Keratinocyte (primary cell): ENCODE measurements at regions not wholly inside any gene's neighbourhood (a gene's known extent, or its start where the extent isn't known, plus 50 kb on each side); places are given as distances from the start of the nearest gene placed in this dataset.
"Not testable (repeated sequence)": the region's sequence is repeated elsewhere in the genome, so short reads cannot be mapped to it uniquely, and the experiment has no call there.

Experiments
- DNase-seq: peaks from one replicate; pipeline ENCODE4 v3.0.0-alpha.2; 2011; ENCODE audit warnings: low read depth, missing footprints, low spot score
- FAIRE-seq: peaks from 2 replicates; lab custom pipeline; 2011; peaks lifted over from hg19 to GRCh38; lab: Jason Lieb, UNC
- H2AFZ ChIP-seq: 2 replicates; pipeline ENCODE4 v1.6.0; 2012; ENCODE audit warnings: low read length, control low read depth, inconsistent platforms; ENCODE audit not compliant: control insufficient read depth
- H3K27ac ChIP-seq: 2 replicates; pipeline ENCODE4 v1.5.1; 2011; ENCODE audit warnings: low read length; ENCODE audit not compliant: control insufficient read depth, insufficient read depth
- H3K27me3 ChIP-seq: 3 replicates; pipeline ENCODE4 v1.6.0; 2011; ENCODE audit warnings: low read length; ENCODE audit not compliant: control insufficient read depth, insufficient read depth; ENCODE audit errors: extremely low read depth
- H3K36me3 ChIP-seq, 2 experiments: 2 replicates in 1 of 2; 3 replicates in 1 of 2; pipeline ENCODE4 v1.5.1; 2011; ENCODE audit warnings: low read length in 2 of 2, mild to moderate bottlenecking in 1 of 2; ENCODE audit not compliant: control insufficient read depth in 2 of 2, insufficient read depth in 2 of 2; ENCODE audit errors: extremely low read depth in 1 of 2
- H3K4me1 ChIP-seq: 3 replicates; pipeline ENCODE4 v1.5.1; 2011; ENCODE audit warnings: low read length; ENCODE audit not compliant: control insufficient read depth, insufficient read depth; ENCODE audit errors: extremely low read depth
- H3K4me2 ChIP-seq: 3 replicates; pipeline ENCODE4 v1.6.0; 2011; ENCODE audit warnings: low read depth, low read length; ENCODE audit not compliant: control insufficient read depth, insufficient read depth; ENCODE audit errors: extremely low read depth
- H3K4me3 ChIP-seq, 3 experiments: fragments of 200-600 bp in 1 of 3; sonication (generic) in 1 of 3; 2 replicates in 2 of 3; 3 replicates in 1 of 3; pipeline ENCODE4 v1.5.1; 2011 to 2016; ENCODE audit warnings: low read length in 3 of 3, mild to moderate bottlenecking in 3 of 3, control low read depth in 2 of 3, inconsistent platforms in 1 of 3, low read depth in 1 of 3, mixed read lengths in 1 of 3, mixed run types in 1 of 3, moderate library complexity in 1 of 3; ENCODE audit not compliant: control insufficient read depth in 2 of 3, insufficient read depth in 2 of 3; ENCODE audit errors: extremely low read depth in 1 of 3
- H3K79me2 ChIP-seq: 2 replicates; pipeline ENCODE4 v1.6.0; 2012; ENCODE audit warnings: low read length; ENCODE audit not compliant: control insufficient read depth, insufficient read depth
- H3K9ac ChIP-seq: 3 replicates; pipeline ENCODE4 v1.6.0; 2011; ENCODE audit warnings: low read length; ENCODE audit not compliant: control insufficient read depth, insufficient read depth; ENCODE audit errors: extremely low read depth
- H3K9me1 ChIP-seq: 3 replicates; pipeline ENCODE4 v1.6.0; 2011; ENCODE audit warnings: low read length; ENCODE audit not compliant: control insufficient read depth, insufficient read depth; ENCODE audit errors: extremely low read depth
- H3K9me3 ChIP-seq: 2 replicates; pipeline ENCODE4 v1.5.1; 2012; ENCODE audit warnings: low read depth, low read length; ENCODE audit not compliant: control insufficient read depth
- H4K20me1 ChIP-seq: 3 replicates; pipeline ENCODE4 v1.6.0; 2011; ENCODE audit warnings: low read length; ENCODE audit not compliant: control insufficient read depth, insufficient read depth; ENCODE audit errors: extremely low read depth
- CTCF ChIP-seq, 3 experiments: IDR thresholded peaks in 1 of 3; conservative IDR thresholded peaks in 1 of 3; optimal IDR thresholded peaks in 1 of 3; 2 replicates in 2 of 3; 3 replicates in 1 of 3; pipeline versions ENCODE3 to v1.5.1; 2011; ENCODE audit warnings: low read length in 3 of 3, mild to moderate bottlenecking in 3 of 3, moderate library complexity in 2 of 3, control low read depth in 1 of 3, inconsistent platforms in 1 of 3; ENCODE audit not compliant: insufficient read depth in 2 of 3; ENCODE audit errors: extremely low read depth in 1 of 3
- EZH2 ChIP-seq: IDR thresholded peaks from one replicate; pipeline ENCODE4 v1.6.1; 2012; ENCODE audit warnings: inconsistent platforms, mild to moderate bottlenecking, low read length, moderate library complexity
- dilution Hi-C: fragments of 300-500 bp; cut with MboI; formaldehyde crosslinking; loops from one replicate; pipeline ENCODE4 v1.7.0; 2020; ENCODE audit warnings: low sequenced_read_pairs; ENCODE audit not compliant: extremely low pct_ligation_motif_present

- TF ChIP-seq EZH2, result no peak
- no peak for TF ChIP-seq CTCF (optimal IDR thresholded peaks at IDR 0.05 in 1 of 3, IDR thresholded peaks at IDR 0.05 in 1 of 3, conservative IDR thresholded peaks at IDR 0.05 in 1 of 3; ENCODE audit: extremely low read depth in 1 of 3, insufficient read depth in 2 of 3, low read length in 3 of 3)
- Histone ChIP-seq H3K36me3 (no peaks in the 10 kb centered on the region), H4K20me1 (no peaks in the 10 kb centered on the region), H3K9me1 (no peaks in the 10 kb centered on the region), H2AFZ (no peak overlapping the region), H3K27ac (no peak overlapping the region), H3K27me3 (no peaks in the 10 kb centered on the region), H3K9ac (no peak overlapping the region), H3K9me3 (no peaks in the 10 kb centered on the region), H3K79me2 (no peaks in the 10 kb centered on the region), H3K4me2 (no peak overlapping the region), H3K4me1 (no peaks in the 10 kb centered on the region), H3K4me3 (no peak overlapping the region)
- no peak for DNase-seq
- dilution Hi-C loops, result no loop called here
- no peak for FAIRE-seq
Measured at GRCh38 chr10:30169342-30169741, 110.0 kb upstream of the JCAD start.

DNA sequence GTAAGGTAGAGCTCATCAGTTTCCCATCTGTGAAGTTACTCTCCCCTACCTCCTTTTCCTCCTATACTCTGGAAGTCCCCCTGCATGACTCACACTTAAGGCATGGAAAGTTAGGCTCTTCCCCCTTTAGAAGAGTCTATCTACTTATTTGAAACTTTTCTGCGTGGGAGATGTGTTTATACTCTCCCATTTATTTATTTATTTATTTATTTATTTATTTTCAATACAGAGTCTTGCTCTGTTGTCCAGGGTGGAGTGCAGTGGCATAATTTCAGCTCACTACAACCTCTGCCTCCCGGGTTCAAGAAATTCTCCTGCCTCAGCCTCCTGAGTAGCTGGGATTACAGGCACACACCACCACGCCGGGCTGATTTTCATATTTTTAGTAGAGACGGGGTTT, 107.5 kb upstream of the JCAD start:
- no peak for DNase-seq
- Histone ChIP-seq H2AFZ (no peak overlapping the region), H3K27ac (no peak overlapping the region), H3K4me1 (no peaks in the 10 kb centered on the region), H4K20me1 (no peaks in the 10 kb centered on the region), H3K9ac (no peak overlapping the region), H3K9me3 (no peaks in the 10 kb centered on the region), H3K79me2 (no peaks in the 10 kb centered on the region), H3K4me2 (no peak overlapping the region), H3K36me3 (no peaks in the 10 kb centered on the region), H3K27me3 (no peaks in the 10 kb centered on the region), H3K9me1 (no peaks in the 10 kb centered on the region), H3K4me3 (no peak overlapping the region)
- dilution Hi-C loops, result no loop called here
- TF ChIP-seq CTCF (optimal IDR thresholded peaks at IDR 0.05 in 1 of 3, IDR thresholded peaks at IDR 0.05 in 1 of 3, conservative IDR thresholded peaks at IDR 0.05 in 1 of 3; ENCODE audit: extremely low read depth in 1 of 3, insufficient read depth in 2 of 3, low read length in 3 of 3), result no peak
- TF ChIP-seq EZH2, result no peak
- no peak for FAIRE-seq

GRCh38 chr10:30163410-30163809, 104.0 kb upstream of the JCAD start:
- dilution Hi-C loops, H3K4me3 ChIP-seq, H3K36me3 ChIP-seq, H3K27me3 ChIP-seq, FAIRE-seq, H3K4me2 ChIP-seq, DNase-seq, H3K27ac ChIP-seq, H3K9me3 ChIP-seq, H3K79me2 ChIP-seq, H3K4me1 ChIP-seq, H4K20me1 ChIP-seq, H2AFZ ChIP-seq, H3K9ac ChIP-seq, H3K9me1 ChIP-seq: not testable (repeated sequence)

DNA sequence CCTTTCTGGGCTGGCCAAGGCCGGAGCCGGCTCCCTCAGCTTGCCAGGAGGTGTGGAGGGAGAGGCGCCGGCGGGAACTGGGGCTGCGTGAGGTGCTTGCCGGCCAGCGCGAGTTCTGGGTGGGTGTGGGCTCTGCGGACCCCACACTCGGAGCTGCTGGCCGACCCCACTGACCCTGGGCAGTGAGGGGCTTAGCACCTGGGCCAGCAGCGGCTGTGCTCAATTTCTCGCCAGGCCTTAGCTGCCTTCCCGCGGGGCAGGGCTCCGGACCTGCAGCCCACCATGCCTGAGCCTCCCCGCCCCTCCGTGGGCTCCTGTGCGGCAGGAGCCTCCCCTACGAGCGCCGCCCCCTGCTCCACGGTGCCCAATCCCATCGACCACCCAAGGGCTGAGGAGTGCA, 103.4 kb upstream of the JCAD start:
- dilution Hi-C loops, H3K36me3 ChIP-seq, DNase-seq, H3K79me2 ChIP-seq, H3K27ac ChIP-seq, H3K27me3 ChIP-seq, H3K9ac ChIP-seq, H3K4me2 ChIP-seq, H3K4me1 ChIP-seq, H2AFZ ChIP-seq, H3K9me3 ChIP-seq, H4K20me1 ChIP-seq, FAIRE-seq, H3K9me1 ChIP-seq, H3K4me3 ChIP-seq: not testable (repeated sequence)
